C4-2B (cell line): ENCODE measurements at regions not wholly inside any gene's neighbourhood (a gene's known extent, or its start where the extent isn't known, plus 50 kb on each side); places are given as distances from the start of the nearest gene placed in this dataset.

Experiments used
- H3K27ac ChIP-seq: fragments of 450-650 bp; 2 replicates; pipeline ENCODE4 v1.5.1; 2017
- ZFX ChIP-seq: fragments of 450-650 bp; IDR thresholded peaks from 2 replicates; pipeline ENCODE4 v1.6.1; 2017
- TF ChIP-seq, protein P1 (sequence below): fragments of 450-650 bp; conservative IDR thresholded peaks from 2 replicates; pipeline ENCODE4 v1.5.1; 2017; ENCODE audit warnings: mild to moderate bottlenecking

DNA sequence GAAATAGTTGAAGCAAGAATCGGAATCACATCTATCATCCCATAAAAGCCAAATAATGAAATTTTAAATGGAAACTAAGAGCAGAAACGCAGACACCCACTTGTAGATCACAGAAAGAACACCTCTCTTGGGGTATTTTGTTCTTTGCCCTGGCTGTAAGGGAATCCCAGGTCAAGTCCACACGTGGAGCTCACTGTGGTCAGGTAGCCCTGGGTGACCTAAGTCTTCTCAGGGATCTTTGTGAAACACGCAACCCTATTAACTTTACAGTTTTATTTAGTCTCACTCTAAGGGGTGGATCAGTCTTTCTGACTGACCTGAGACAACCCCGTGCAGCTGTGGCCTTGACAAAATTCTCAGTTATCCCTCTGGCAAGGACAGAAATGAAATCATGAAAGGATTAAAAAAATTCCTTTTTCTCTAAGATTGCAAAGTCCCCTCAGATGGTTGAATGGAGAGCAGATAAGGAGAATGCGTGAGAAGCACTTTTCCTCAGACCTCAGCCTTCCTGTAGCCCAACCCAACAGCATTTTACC lies 111.6 kb downstream of the NREP start:
- no peak for TF ChIP-seq ZFX
- TF ChIP-seq, protein P1, sequence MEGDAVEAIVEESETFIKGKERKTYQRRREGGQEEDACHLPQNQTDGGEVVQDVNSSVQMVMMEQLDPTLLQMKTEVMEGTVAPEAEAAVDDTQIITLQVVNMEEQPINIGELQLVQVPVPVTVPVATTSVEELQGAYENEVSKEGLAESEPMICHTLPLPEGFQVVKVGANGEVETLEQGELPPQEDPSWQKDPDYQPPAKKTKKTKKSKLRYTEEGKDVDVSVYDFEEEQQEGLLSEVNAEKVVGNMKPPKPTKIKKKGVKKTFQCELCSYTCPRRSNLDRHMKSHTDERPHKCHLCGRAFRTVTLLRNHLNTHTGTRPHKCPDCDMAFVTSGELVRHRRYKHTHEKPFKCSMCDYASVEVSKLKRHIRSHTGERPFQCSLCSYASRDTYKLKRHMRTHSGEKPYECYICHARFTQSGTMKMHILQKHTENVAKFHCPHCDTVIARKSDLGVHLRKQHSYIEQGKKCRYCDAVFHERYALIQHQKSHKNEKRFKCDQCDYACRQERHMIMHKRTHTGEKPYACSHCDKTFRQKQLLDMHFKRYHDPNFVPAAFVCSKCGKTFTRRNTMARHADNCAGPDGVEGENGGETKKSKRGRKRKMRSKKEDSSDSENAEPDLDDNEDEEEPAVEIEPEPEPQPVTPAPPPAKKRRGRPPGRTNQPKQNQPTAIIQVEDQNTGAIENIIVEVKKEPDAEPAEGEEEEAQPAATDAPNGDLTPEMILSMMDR, result no peak

DNA sequence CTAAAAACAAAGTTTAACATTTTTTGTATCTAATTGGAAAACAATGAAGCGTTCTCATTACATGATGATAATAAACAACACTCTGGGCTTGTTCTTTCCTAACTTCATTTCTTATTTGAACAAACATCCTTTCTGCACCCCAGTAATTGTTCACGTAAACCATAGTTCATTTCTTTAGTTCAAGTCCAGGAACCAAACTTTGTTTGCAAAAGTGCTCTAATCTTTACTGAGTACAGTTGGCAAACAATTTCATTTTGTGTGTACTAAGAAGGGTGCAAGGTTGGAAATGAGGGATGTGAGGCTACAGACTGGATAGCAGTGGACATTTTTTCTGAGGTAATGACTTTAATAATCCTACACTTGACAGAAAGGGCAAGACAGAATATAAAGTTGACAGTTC lies 113.5 kb downstream of the NREP start:
- TF ChIP-seq, protein P1, result no peak
- TF ChIP-seq ZFX, result no peak
- H3K27ac ChIP-seq, result no peak overlapping the region

More for the DNA sequence above, 111.6 kb downstream of the NREP start:
- H3K27ac ChIP-seq, result no peak overlapping the region

DNA sequence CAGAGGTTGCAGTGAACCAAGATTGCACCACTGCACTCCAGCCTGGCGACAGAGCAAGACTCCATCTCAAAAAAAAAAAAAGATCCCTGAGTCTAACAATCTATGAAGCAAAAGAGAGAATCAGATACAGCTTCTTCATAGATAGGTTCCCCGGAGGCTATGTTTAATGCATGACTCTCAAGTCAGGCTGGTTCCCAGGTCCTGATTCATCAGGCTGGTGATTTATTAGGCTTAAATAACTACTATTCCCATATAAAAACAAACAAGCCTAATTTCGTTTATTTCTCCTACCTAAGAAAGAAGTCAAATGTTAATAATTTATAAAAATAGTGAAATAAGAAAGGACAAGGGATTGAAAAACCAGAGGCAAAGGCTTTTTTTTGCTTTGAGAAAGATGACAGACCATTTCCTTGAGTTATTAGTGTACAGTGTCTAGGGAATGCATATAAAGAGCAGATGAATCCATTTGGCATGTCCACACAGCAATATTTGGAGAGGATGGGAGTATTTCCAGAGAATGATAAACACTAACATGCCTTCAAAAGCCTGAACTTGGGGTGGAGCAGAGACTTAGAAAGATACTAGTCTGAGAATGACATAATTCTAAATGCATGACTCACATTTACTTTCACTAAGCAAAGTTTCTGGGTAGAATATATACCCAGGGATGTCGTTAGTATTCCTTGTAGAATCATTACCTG lies 115.3 kb downstream of the NREP start:
- no peak overlapping the region for H3K27ac ChIP-seq
- no peak for TF ChIP-seq ZFX
- TF ChIP-seq, protein P1, result no peak

DNA sequence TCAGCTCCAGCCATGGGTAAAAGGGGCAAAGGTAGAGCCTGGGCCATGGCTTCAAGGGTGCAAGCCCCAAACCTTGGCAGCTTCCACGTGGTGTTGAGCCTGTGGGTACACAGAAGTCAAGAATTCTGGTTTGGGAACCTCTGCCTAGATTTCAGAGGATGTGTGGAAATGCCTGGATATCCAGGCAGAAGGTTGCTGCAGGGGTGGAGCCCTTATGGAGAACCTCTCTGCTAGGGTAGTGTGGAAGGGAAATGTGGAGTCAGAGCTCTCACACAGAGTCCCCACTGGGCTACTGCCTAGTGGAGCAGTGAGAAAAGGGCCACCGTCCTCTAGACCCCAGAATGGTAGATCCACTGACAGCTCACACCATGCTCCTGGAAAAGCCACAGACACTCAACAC lies 117.1 kb downstream of the NREP start:
- TF ChIP-seq ZFX, result no peak
- TF ChIP-seq, protein P1, result no peak
- H3K27ac ChIP-seq, result no peak overlapping the region

DNA sequence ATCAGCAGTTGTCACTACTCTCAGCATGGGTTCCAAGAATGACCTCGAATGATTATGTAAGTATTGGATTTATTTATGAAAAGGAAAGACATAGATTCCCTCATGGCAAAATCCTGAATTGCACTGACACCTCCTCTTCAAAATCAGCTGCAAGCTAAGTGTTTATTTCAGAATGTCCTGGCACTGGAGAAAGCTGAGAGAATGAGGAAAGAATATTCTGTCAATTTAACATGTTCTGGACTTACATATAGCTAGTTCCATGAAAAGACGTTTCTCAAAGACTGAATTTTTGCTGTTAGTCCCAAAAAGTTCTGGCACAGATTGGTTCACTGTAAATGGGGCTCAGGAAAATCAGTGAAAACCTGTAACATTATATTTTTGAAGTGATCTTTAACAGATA lies 120.3 kb downstream of the NREP start:
- TF ChIP-seq, protein P1, result no peak
- no peak for TF ChIP-seq ZFX
- no peak overlapping the region for H3K27ac ChIP-seq

DNA sequence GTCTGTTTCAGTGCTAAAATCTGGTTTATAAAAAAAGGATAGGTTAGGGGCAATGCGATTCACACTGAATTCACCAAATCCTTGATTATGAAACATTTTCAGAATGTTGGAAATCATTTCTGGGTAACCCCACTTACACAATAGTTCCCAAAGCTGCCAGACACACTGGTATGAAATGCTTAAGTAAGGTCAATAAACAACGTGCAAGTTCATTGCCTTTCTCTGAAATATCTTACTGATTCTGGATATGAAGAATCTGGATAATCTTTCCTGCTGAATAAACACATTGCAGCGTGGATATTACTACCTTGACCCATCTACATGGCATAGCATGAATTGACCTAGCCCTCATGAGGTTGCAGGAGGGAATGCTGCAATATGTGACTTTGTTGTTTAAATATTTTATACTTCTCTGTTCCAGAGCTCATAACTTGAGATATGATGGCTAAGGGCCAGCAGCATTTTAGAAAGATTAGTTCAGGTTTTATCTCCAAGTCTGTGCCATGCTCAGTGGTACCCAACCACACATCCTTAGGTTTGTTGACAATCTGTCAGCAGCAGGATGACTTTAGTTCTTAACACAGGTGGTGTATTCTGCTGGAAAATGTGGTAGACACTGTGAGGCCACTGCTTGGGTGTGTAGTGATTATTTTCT lies 121.0 kb downstream of the NREP start:
- no peak overlapping the region for H3K27ac ChIP-seq
- TF ChIP-seq ZFX, result no peak
- TF ChIP-seq, protein P1, result no peak
